ENCODE measurements at regions not wholly inside any gene's neighbourhood (a gene's known extent, or its start where the extent isn't known, plus 50 kb on each side); places are given as distances from the start of the nearest gene placed in this dataset.

- no peaks in the 10 kb centered on the region for H3K27me3 Mint-ChIP-seq (ENCODE audit: low read depth)
- H3K4me1 Mint-ChIP-seq: peaks cover 19% of the 10 kb centered on the region
- peaks cover 3% of the 10 kb centered on the region for H3K9me3 Mint-ChIP-seq
- peaks cover 6% of the 10 kb centered on the region for H3K36me3 Mint-ChIP-seq (ENCODE audit: low read depth)
- no peak for TF ChIP-seq CTCF (conservative IDR thresholded peaks at IDR 0.05)
- H3K4me3 Mint-ChIP-seq: no peak overlapping the region
- no peak for DNase-seq (ENCODE audit: low read depth, low spot score)
- H3K27ac Mint-ChIP-seq (ENCODE audit: unreplicated experiment): no peak overlapping the region
Observed at GRCh38 chr4:125541836-125542385, 227.2 kb downstream of the FAT4 start.

GRCh38 chr4:125546272-125546671, 231.5 kb downstream of the FAT4 start:
- H3K27me3 Mint-ChIP-seq (ENCODE audit: low read depth): no peaks in the 10 kb centered on the region
- TF ChIP-seq CTCF (conservative IDR thresholded peaks at IDR 0.05): no peak
- no peak for DNase-seq (ENCODE audit: low read depth, low spot score)

GRCh38 chr4:125547836-125548235, 233.1 kb downstream of the FAT4 start:
- no peak for DNase-seq (ENCODE audit: low read depth, low spot score)
- no peaks in the 10 kb centered on the region for H3K9me3 Mint-ChIP-seq

More at GRCh38 chr4:125546272-125546671, 231.5 kb downstream of the FAT4 start:
- peak overlapping the region; percentile 8 for H3K27ac Mint-ChIP-seq (ENCODE audit: unreplicated experiment)
- H3K9me3 Mint-ChIP-seq: no peaks in the 10 kb centered on the region
- H3K4me1 Mint-ChIP-seq: peaks cover 11% of the 10 kb centered on the region
- no peaks in the 10 kb centered on the region for H3K36me3 Mint-ChIP-seq (ENCODE audit: low read depth)
- H3K4me3 Mint-ChIP-seq: no peak overlapping the region

GRCh38 chr4:125550769-125551168, 236.0 kb downstream of the FAT4 start:
- no peak overlapping the region for H3K27ac Mint-ChIP-seq (ENCODE audit: unreplicated experiment)
- H3K4me3 Mint-ChIP-seq: no peak overlapping the region
- no peaks in the 10 kb centered on the region for H3K4me1 Mint-ChIP-seq
- DNase-seq (ENCODE audit: low read depth, low spot score): no peak
- H3K36me3 Mint-ChIP-seq (ENCODE audit: low read depth): no peaks in the 10 kb centered on the region
- no peaks in the 10 kb centered on the region for H3K27me3 Mint-ChIP-seq (ENCODE audit: low read depth)
- peaks cover 4% of the 10 kb centered on the region for H3K9me3 Mint-ChIP-seq
- TF ChIP-seq CTCF (conservative IDR thresholded peaks at IDR 0.05): no peak

More at GRCh38 chr4:125547836-125548235, 233.1 kb downstream of the FAT4 start:
- no peaks in the 10 kb centered on the region for H3K4me1 Mint-ChIP-seq
- no peak overlapping the region for H3K27ac Mint-ChIP-seq (ENCODE audit: unreplicated experiment)
- no peaks in the 10 kb centered on the region for H3K27me3 Mint-ChIP-seq (ENCODE audit: low read depth)
- no peaks in the 10 kb centered on the region for H3K36me3 Mint-ChIP-seq (ENCODE audit: low read depth)
- no peak for TF ChIP-seq CTCF (conservative IDR thresholded peaks at IDR 0.05)
- no peak overlapping the region for H3K4me3 Mint-ChIP-seq

GRCh38 chr4:125551466-125551865, 236.7 kb downstream of the FAT4 start:
- no peaks in the 10 kb centered on the region for H3K4me1 Mint-ChIP-seq

More at GRCh38 chr4:125551466-125551865, 236.7 kb downstream of the FAT4 start:
- no peak overlapping the region for H3K4me3 Mint-ChIP-seq
- peaks cover 4% of the 10 kb centered on the region for H3K9me3 Mint-ChIP-seq
- no peaks in the 10 kb centered on the region for H3K36me3 Mint-ChIP-seq (ENCODE audit: low read depth)
- DNase-seq (ENCODE audit: low read depth, low spot score): no peak
- no peaks in the 10 kb centered on the region for H3K27me3 Mint-ChIP-seq (ENCODE audit: low read depth)
- H3K27ac Mint-ChIP-seq (ENCODE audit: unreplicated experiment): no peak overlapping the region
- no peak for TF ChIP-seq CTCF (conservative IDR thresholded peaks at IDR 0.05)

Data from neural crest cell (in vitro differentiated cells).